NCI-H1417 (cell line): ENCODE measurements at regions not wholly inside any gene's neighbourhood (a gene's known extent, or its start where the extent isn't known, plus 50 kb on each side); places are given as distances from the start of the nearest gene placed in this dataset.
A peak's percentile ranks its signal among the peaks of the same experiment; 100 is the strongest.
"Not testable (repeated sequence)": the region's sequence is repeated elsewhere in the genome, so short reads cannot be mapped to it uniquely, and the experiment has no call there.

Experiments
- DNase-seq, 3 experiments: peaks; one replicate each; lab custom pipeline; 2025; lab: John Stamatoyannopoulos, UW

- DNase-seq, result no peak
These were observed 205.9 kb upstream of the PHF14 start for GRCh38 chr7:10767771-10768170.

GRCh38 chr7:10770176-10770575 is 203.5 kb upstream of the PHF14 start:
- no peak for DNase-seq

DNA sequence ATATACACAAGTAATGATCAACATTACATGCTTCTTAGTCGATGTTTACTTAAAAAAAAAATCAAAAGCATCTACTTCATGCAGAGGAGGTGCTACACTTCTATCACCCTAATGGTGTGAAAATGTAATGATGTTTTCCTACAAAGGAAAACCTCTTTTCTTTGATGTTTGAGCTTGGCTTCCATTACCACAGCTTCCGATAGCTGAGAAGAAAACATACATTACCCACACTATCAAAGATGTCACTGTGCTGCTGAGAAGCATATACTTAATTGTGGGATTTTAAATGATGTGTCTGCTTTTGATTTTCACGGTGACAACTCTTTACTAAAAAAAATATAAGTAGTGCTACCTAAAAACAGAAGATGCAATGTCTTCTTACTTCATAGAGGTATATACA is 200.2 kb upstream of the PHF14 start:
- DNase-seq, result no peak

DNA sequence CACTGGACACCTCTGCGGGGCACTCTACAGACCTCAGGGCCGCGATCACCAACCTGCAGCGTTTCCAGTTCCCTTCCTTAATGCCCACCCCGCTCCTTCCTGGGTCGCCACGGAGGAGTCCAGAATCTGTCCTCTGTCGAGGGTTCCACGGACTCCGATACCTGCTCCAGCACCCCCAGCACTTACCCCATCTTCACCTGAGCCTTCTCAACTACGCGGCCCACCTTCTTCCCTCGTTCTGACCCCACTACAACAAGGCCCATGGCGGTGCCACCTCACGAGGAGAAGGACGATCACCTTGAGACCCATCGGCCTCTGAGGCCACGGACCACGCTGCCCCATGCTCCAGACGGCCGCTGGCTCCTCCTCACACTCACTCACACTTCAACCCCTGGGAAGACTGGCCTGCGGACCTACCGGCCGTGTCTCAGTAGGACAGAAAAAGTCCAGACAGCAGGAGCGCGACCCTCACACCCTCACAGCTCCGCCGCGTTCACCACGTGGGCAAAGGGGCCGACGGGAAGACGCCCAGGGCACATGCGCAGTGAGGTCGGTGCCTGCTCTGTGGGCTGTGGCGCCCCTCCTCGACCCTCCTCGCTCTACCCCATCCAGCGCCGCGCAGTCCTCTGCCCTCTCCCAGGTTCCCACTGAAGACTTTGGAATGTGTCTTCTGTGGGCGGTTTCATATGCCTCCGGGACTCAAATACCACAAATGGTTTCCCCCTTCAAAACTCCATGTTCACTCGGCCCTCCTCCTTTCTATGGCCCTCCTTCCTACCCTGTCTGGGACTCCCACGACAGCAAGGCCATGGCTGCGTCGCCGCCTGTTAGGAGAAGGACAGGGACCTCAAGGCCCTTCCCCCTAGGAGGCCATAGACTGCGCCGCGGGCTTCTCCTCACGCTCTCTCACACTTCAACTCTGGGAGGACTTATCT is 193.9 kb upstream of the PHF14 start:
- no peak for DNase-seq

GRCh38 chr7:10780400-10780747 is 193.3 kb upstream of the PHF14 start:
- no peak for DNase-seq

DNA sequence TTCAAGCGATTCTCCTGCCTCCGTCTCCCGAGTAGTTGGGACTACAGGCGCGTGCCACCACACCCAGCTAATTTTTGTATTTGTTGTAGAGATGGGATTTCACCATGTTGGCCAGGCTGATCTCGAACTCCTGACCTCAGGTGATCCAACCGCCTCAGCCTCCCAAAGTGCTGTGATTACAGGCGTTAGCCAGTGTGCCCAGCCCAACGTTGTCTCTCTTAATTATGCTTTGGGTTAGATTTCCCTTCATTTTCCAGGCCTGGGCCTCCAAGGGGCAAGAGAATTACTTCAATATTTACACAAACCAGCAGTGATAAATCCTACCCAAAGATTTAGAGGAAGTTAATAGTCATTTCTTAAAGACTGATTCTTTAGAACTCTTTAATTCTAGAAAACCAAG is 186.7 kb upstream of the PHF14 start:
- not testable (repeated sequence) for DNase-seq

DNA sequence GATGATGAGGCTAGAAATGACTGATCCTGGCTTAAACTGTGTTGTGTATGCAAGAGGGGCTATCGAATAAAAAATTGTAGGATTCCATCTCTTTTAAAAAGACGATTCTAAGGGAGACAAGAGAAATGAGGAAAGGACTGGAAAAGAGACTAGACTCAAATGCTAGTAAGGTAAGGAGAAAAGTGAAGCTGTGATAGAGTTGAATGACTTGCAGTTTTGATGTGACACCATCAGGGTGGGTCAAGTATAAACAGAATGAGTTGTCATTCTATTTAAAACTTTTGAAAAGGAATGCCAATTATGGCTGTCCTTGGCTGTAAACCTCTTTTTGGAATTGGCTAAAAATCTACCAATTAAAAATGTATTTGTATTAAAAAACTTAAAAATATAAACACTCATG is 184.5 kb upstream of the PHF14 start:
- DNase-seq, result no peak

GRCh38 chr7:10790910-10791309 is 182.8 kb upstream of the PHF14 start:
- DNase-seq, result no peak

DNA sequence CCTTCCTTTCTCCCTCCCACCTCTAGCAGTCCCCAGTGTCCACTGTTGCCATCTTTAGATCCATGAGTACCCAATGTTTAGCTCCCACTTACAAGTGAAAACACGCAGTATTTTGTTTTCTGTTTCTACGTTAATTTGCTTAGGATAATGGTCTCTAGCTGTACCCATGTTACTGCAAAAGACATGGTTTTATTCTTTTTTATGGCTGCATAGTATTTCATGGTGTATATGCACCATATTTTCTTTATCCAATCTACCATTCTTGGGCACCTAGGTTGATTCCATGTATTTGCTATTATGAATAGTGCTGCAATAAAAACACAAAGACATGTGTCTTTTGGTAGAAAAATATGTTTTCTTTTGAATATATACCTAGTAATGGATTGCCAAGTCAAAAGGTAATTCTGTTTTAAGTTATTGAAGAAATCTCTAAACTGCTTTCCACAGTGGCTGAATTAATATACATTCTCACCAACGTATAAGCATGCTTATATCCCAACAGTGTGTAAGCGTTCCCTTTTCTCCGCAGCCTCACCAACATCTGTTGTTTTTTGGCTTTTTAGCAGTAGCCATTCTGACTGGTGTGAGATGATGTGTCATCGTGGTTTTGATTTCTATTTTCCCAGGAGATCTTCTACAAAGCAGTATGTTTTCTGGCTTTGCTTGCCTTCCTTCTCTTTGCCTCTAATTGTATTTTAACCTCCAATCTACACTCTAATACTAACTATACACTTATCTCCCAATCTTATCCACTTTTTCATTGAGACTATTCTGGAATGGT is 179.5 kb upstream of the PHF14 start:
- no peak for DNase-seq

GRCh38 chr7:10797157-10797556 is 176.5 kb upstream of the PHF14 start:
- DNase-seq, result no peak

- DNase-seq, result no peak
These were observed 175.6 kb upstream of the PHF14 start for GRCh38 chr7:10798044-10798443.

GRCh38 chr7:10799475-10799874 is 174.2 kb upstream of the PHF14 start:
- DNase-seq, result no peak

- DNase-seq, result no peak
These were observed 171.7 kb upstream of the PHF14 start for GRCh38 chr7:10802011-10802410.

DNA sequence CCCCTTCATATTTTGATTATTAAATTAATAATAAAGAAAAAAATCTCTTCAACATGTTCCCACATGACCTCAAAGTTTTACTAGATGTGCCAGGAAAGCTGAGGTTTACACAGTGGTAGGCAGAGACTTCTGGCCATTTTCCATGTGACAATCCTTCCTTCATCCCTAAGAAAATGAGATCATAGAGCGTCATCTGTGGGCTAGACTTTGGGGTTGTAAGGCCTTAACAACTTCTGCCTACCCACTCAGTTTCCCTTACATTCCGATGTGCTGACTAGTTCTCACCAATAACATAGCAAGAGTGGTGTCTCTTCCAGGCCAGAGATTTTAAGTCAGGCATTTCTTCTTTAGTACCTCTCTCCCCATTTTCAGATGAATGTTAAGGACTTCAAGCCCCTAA is 171.1 kb upstream of the PHF14 start:
- DNase-seq, result no peak

DNA sequence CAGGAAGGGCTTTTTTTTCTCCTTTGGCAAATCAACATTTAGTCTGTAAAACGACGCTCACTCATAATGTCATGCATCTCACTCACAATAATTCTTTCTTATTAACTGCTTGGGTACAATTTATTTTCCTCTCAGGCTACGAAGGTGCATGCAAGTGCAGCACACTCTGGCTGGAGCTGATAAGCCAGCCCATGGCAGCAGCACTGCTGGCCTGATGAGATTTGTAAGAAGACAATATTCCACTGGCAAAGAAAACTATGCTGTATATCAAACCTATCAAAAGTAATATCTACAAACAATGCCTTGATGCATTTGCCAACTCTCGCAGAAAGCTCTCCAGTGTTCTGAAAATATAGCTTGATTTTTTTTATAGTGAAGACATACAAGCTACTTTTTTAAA is 170.0 kb upstream of the PHF14 start:
- DNase-seq, result no peak

DNA sequence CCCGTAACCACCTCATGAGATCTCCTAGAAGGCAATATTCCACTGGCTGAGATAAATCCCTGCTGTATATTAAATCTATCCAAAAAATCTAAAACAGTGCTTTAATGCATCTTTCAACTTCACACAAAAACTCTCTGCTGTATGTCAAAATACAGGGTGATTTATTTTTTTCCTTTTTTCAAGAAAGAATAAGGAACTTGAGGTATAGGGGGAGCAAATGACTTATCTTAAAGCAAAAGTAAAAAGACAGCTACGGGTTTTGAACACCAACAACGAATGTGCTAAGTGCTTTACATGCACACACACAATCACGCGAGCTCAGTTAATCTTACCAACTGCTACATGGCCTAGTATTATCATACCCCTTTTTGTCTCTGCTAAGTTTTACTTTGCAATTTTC is 168.9 kb upstream of the PHF14 start:
- DNase-seq, result no peak

DNA sequence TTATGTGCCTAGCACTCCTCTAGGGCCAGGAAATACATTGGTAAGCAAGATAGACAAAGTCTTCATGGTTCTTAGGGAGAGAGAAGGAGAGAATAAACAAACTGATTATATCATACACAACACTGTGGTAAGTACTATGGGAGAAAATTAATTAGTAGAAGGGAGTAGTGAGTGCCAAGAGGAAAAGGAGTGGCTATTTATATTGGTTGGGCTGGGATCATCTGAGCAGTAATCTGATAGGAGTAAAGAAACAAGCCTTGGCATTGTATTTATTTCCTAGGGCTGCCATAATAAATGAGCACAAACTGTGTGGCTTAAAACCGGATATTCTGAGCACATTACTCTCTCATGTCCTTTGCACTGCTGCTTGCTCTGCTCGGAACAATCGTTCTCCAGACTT is 158.1 kb upstream of the PHF14 start:
- DNase-seq, result no peak

- no peak for DNase-seq
These were observed 152.5 kb upstream of the PHF14 start for GRCh38 chr7:10821156-10821555.

DNA sequence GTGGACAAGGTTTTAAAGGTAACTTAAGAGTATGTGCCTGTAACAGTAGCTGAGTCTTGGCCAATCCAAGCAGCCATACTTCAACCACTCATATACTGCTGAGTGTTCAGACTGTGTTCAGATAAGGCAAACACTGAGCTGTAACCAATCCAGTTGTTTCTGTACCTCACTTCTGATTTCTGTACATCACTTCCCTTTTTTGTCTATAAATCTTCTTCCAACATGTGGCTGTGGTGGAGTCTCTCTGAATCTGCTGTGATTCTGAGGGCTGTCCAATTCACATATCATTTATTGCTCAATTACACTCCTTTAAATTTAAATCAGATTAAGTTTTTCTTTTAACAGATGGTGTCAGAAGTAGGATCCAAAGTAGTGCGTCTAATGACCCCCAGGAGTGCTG is 149.5 kb upstream of the PHF14 start:
- no peak for DNase-seq

- DNase-seq, result peak in 1 of 3 experiments; percentile 22
These were observed 135.4 kb upstream of the PHF14 start for GRCh38 chr7:10838228-10838627.

DNA sequence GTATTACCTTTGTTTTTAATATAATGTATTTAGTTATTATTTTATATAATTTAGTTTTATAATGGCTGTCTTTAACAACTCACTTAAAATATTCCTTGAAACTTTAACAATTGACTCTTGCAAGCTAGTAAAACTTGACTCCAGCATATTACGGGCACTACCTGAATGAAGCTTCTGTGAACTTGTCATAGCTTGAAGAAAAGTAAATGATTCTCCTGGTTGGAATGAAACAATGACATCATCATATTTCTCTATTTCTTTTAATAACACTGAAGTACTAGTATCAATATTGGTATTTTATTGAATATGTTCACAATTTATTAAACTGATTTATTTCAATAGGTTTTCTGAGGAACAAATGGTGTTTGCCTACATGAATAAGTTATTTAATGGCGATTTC is 128.4 kb upstream of the PHF14 start:
- DNase-seq, result no peak

GRCh38 chr7:10855583-10855982 is 118.1 kb upstream of the PHF14 start:
- no peak for DNase-seq

DNA sequence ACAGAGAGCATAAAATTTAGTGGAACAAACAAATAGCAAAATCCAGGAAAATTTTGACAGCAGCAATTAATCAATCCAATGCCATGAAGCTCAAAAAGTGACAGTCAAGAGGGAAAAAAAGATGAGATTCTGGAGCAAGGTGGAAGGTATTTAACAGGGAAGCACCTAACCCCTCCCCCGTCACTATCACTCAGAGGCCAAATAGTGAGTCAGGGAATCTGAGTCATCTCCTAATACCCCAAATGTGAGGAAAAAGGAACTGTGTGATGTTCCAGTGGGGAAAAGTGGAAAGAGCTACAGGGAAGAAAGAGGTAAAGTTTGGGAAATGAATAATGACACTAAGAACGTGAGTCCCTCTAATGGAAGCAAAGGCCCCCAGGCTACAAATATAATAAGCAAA is 113.2 kb upstream of the PHF14 start:
- no peak for DNase-seq
